Muscle of leg (tissue), 3 donors: ENCODE measurements at regions not wholly inside any gene's neighbourhood (a gene's known extent, or its start where the extent isn't known, plus 50 kb on each side); places are given as distances from the start of the nearest gene placed in this dataset.

Experiments
- DNase-seq: peaks from one replicate; pipeline ENCODE4 v3.0.0; 2013
- H3K27ac ChIP-seq: one replicate; pipeline ENCODE4 v1.5.1; 2013; ENCODE audit warnings: mild to moderate bottlenecking, low read length, control low read depth
- H3K27me3 ChIP-seq: one replicate; pipeline ENCODE4 v1.6.1; 2013; ENCODE audit warnings: low read length; ENCODE audit not compliant: control insufficient read depth, insufficient read depth
- H3K36me3 ChIP-seq: one replicate; pipeline ENCODE4 v1.6.1; 2013; ENCODE audit warnings: low read length; ENCODE audit not compliant: control insufficient read depth, insufficient read depth
- H3K4me1 ChIP-seq: one replicate; pipeline ENCODE4 v1.6.1; 2013; ENCODE audit warnings: low read length; ENCODE audit not compliant: control insufficient read depth, insufficient read depth
- H3K4me3 ChIP-seq: one replicate; pipeline ENCODE4 v1.5.1; 2013; ENCODE audit warnings: low read length, control low read depth
- H3K9me3 ChIP-seq: replicated peaks from 2 replicates; pipeline ENCODE4 v1.6.1; 2013; ENCODE audit warnings: low read depth, low read length; ENCODE audit not compliant: control insufficient read depth
- WGBS: methylation state at CpG from one replicate; pipeline ENCODE4 v1.1.5; 2013; ENCODE audit warnings: missing lambda C conversion rate; ENCODE audit not compliant: insufficient coverage; 5-methylcytosine and 5-hydroxymethylcytosine counted together

- H3K27me3 ChIP-seq, result peaks cover 2% of the 10 kb centered on the region
Measured at GRCh38 chr20:16801919-16802651, 53.9 kb downstream of the OTOR start.

GRCh38 chr20:16802652-16802935, 54.4 kb downstream of the OTOR start:
- DNase-seq, result no peak
- H3K27me3 ChIP-seq, result peaks cover 4% of the 10 kb centered on the region
- H3K4me3 ChIP-seq, result no peak overlapping the region
- no peak overlapping the region for H3K27ac ChIP-seq
- no peaks in the 10 kb centered on the region for H3K36me3 ChIP-seq
- no peaks in the 10 kb centered on the region for H3K4me1 ChIP-seq
- WGBS, result no CpG with 5 or more reads among the region's 4 CpGs
- H3K9me3 ChIP-seq, result no peaks in the 10 kb centered on the region

More at GRCh38 chr20:16801919-16802651, 53.9 kb downstream of the OTOR start:
- no peaks in the 10 kb centered on the region for H3K4me1 ChIP-seq
- H3K4me3 ChIP-seq, result no peak overlapping the region
- no peaks in the 10 kb centered on the region for H3K36me3 ChIP-seq
- DNase-seq, result peak; percentile 54
- 59% methylated on average over 8 of the region's 15 CpGs for WGBS
- H3K9me3 ChIP-seq, result no peaks in the 10 kb centered on the region
- no peak overlapping the region for H3K27ac ChIP-seq

- no peak overlapping the region for H3K27ac ChIP-seq
- no peaks in the 10 kb centered on the region for H3K4me1 ChIP-seq
- WGBS, result 0% methylated on average over 9 of the region's 14 CpGs
- peak; percentile 53 for DNase-seq
- no peaks in the 10 kb centered on the region for H3K9me3 ChIP-seq
- H3K4me3 ChIP-seq, result no peak overlapping the region
- H3K36me3 ChIP-seq, result no peaks in the 10 kb centered on the region
- H3K27me3 ChIP-seq, result peaks cover 4% of the 10 kb centered on the region
Measured at GRCh38 chr20:16803965-16804792, 56.0 kb downstream of the OTOR start.

- WGBS, result 63% methylated on average over 6 of the region's 6 CpGs
- no peaks in the 10 kb centered on the region for H3K4me1 ChIP-seq
- H3K4me3 ChIP-seq, result no peak overlapping the region
- no peaks in the 10 kb centered on the region for H3K36me3 ChIP-seq
- DNase-seq, result no peak
- no peaks in the 10 kb centered on the region for H3K9me3 ChIP-seq
- H3K27me3 ChIP-seq, result peaks cover 4% of the 10 kb centered on the region
- H3K27ac ChIP-seq, result no peak overlapping the region
Measured at GRCh38 chr20:16804793-16805187, 56.6 kb downstream of the OTOR start.

GRCh38 chr20:16806061-16806460, 57.9 kb downstream of the OTOR start:
- no peak for DNase-seq
- H3K4me3 ChIP-seq, result no peak overlapping the region
- no peak overlapping the region for H3K27ac ChIP-seq
- peaks cover 4% of the 10 kb centered on the region for H3K27me3 ChIP-seq
- no peaks in the 10 kb centered on the region for H3K36me3 ChIP-seq
- H3K9me3 ChIP-seq, result no peaks in the 10 kb centered on the region
- no peaks in the 10 kb centered on the region for H3K4me1 ChIP-seq
- 63% methylated on average over 2 of the region's 6 CpGs for WGBS

- Histone ChIP-seq H3K36me3 (no peaks in the 10 kb centered on the region), H3K27ac (no peak overlapping the region), H3K9me3 (no peaks in the 10 kb centered on the region), H3K4me3 (no peak overlapping the region), H3K4me1 (no peaks in the 10 kb centered on the region), H3K27me3 (peaks cover 4% of the 10 kb centered on the region)
- WGBS, result 89% methylated on average over 3 of the region's 7 CpGs
- no peak for DNase-seq
Measured at GRCh38 chr20:16806886-16807285, 58.7 kb downstream of the OTOR start.

- WGBS, result 50% methylated on average over 1 of the region's 4 CpGs
- peaks cover 4% of the 10 kb centered on the region for H3K27me3 ChIP-seq
- no peaks in the 10 kb centered on the region for H3K4me1 ChIP-seq
- no peaks in the 10 kb centered on the region for H3K36me3 ChIP-seq
- no peak overlapping the region for H3K27ac ChIP-seq
- no peak overlapping the region for H3K4me3 ChIP-seq
- DNase-seq, result peak; percentile 52
- H3K9me3 ChIP-seq, result no peaks in the 10 kb centered on the region
Measured at GRCh38 chr20:16808796-16809195, 60.6 kb downstream of the OTOR start.

GRCh38 chr20:16810216-16810615, 62.1 kb downstream of the OTOR start:
- no peak overlapping the region for H3K4me3 ChIP-seq
- no peak for DNase-seq
- H3K9me3 ChIP-seq, result no peaks in the 10 kb centered on the region
- no peaks in the 10 kb centered on the region for H3K4me1 ChIP-seq
- no peak overlapping the region for H3K27ac ChIP-seq
- no CpG with 5 or more reads among the region's 3 CpGs for WGBS
- H3K36me3 ChIP-seq, result no peaks in the 10 kb centered on the region
- peaks cover 4% of the 10 kb centered on the region for H3K27me3 ChIP-seq

GRCh38 chr20:16816192-16816591, 68.0 kb downstream of the OTOR start:
- WGBS, result no CpG with 5 or more reads among the region's 3 CpGs
- Histone ChIP-seq H3K27ac (no peak overlapping the region), H3K27me3 (peaks cover 2% of the 10 kb centered on the region), H3K4me3 (no peak overlapping the region), H3K4me1 (no peaks in the 10 kb centered on the region), H3K36me3 (no peaks in the 10 kb centered on the region), H3K9me3 (no peaks in the 10 kb centered on the region)
- no peak for DNase-seq

- no peaks in the 10 kb centered on the region for H3K9me3 ChIP-seq
- H3K4me1 ChIP-seq, result no peaks in the 10 kb centered on the region
- no peaks in the 10 kb centered on the region for H3K27me3 ChIP-seq
- no peaks in the 10 kb centered on the region for H3K36me3 ChIP-seq
- H3K27ac ChIP-seq, result no peak overlapping the region
- DNase-seq, result no peak
- no CpG with 5 or more reads among the region's 2 CpGs for WGBS
- no peak overlapping the region for H3K4me3 ChIP-seq
Measured at GRCh38 chr20:16819483-16819882, 71.3 kb downstream of the OTOR start.
